SK-N-SH treated with all-trans-retinoic acid at 6 μM for 48 hours (cell line): ENCODE measurements at regions not wholly inside any gene's neighbourhood (a gene's known extent, or its start where the extent isn't known, plus 50 kb on each side); places are given as distances from the start of the nearest gene placed in this dataset.

Source experiments
- ATAC-seq: fragments of 200-7000 bp; cut with Tn5 transposase; 3 replicates; pipeline ENCODE4 v1.9.1; 2020; ENCODE audit warnings: mild to moderate bottlenecking, moderate library complexity
- ARNTL ChIP-seq: fragments of 450-650 bp; formaldehyde crosslinking; IDR thresholded peaks from 2 replicates; pipeline ENCODE4 v1.5.0; 2020; ENCODE audit warnings: low read depth, mild to moderate bottlenecking, moderate library complexity, borderline replicate concordance
- BACH2 ChIP-seq: fragments of 250-450 bp; sonication (Bioruptor Pico); IDR thresholded peaks from 2 replicates; pipeline ENCODE4 v1.9.0; 2021; ENCODE audit warnings: mild to moderate bottlenecking, borderline replicate concordance
- CSDC2 ChIP-seq: fragments of 250-450 bp; sonication (Bioruptor Pico); IDR thresholded peaks from 2 replicates; pipeline ENCODE4 v1.5.0; 2020; ENCODE audit warnings: mild to moderate bottlenecking, moderate library complexity
- ESRRG ChIP-seq: fragments of 250-450 bp; sonication (Bioruptor Pico); IDR thresholded peaks from 2 replicates; pipeline ENCODE4 v1.6.1; 2021; ENCODE audit warnings: mild to moderate bottlenecking
- GLIS3 ChIP-seq: fragments of 250-450 bp; sonication (Bioruptor Pico); IDR thresholded peaks from 2 replicates; pipeline ENCODE4 v1.5.0; 2020; ENCODE audit warnings: mild to moderate bottlenecking, moderate library complexity
- ISL1 ChIP-seq: fragments of 250-450 bp; sonication (Bioruptor Pico); IDR thresholded peaks from 2 replicates; pipeline ENCODE4 v2.1.2; 2022; ENCODE audit warnings: mild to moderate bottlenecking, moderate library complexity
- OSR1 ChIP-seq: fragments of 250-450 bp; sonication (Bioruptor Pico); IDR thresholded peaks from 2 replicates; pipeline ENCODE4 v1.8.0; 2022; ENCODE audit warnings: moderate library complexity, mild to moderate bottlenecking, inconsistent platforms
- PPARA ChIP-seq: fragments of 250-450 bp; sonication (Bioruptor Pico); IDR thresholded peaks from 2 replicates; pipeline ENCODE4 v1.5.0; 2020; ENCODE audit warnings: mild to moderate bottlenecking, borderline replicate concordance
- RARB ChIP-seq: fragments of 250-450 bp; sonication (Bioruptor Pico); IDR thresholded peaks from 2 replicates; pipeline ENCODE4 v1.8.0; 2021; ENCODE audit warnings: mild to moderate bottlenecking, moderate library complexity
- SNAI2 ChIP-seq: fragments of 250-450 bp; sonication (Bioruptor Pico); IDR thresholded peaks from 2 replicates; pipeline ENCODE4 v1.5.0; 2020; ENCODE audit warnings: mild to moderate bottlenecking, moderate library complexity
- TCF4 ChIP-seq: fragments of 250-450 bp; sonication (Bioruptor Pico); IDR thresholded peaks from 2 replicates; pipeline ENCODE4 v1.8.0; 2021; ENCODE audit warnings: mild to moderate bottlenecking, moderate library complexity, borderline replicate concordance
- TOX ChIP-seq: fragments of 250-450 bp; sonication (Bioruptor Pico); IDR thresholded peaks from 2 replicates; pipeline ENCODE4 v1.8.0; 2021; ENCODE audit warnings: mild to moderate bottlenecking, moderate library complexity, borderline replicate concordance
- ZC3H10 ChIP-seq: fragments of 250-450 bp; sonication (Bioruptor Pico); IDR thresholded peaks from 2 replicates; pipeline ENCODE4 v1.5.1; 2021; ENCODE audit warnings: mild to moderate bottlenecking, moderate library complexity
- ZFP3 ChIP-seq: fragments of 250-450 bp; sonication (Bioruptor Pico); IDR thresholded peaks from 2 replicates; pipeline ENCODE4 v1.5.0; 2020; ENCODE audit warnings: mild to moderate bottlenecking, moderate library complexity
- ZFP30 ChIP-seq: fragments of 450-650 bp; formaldehyde crosslinking; IDR thresholded peaks from 2 replicates; pipeline ENCODE4 v1.5.0; 2022; ENCODE audit warnings: mild to moderate bottlenecking, moderate library complexity
- ZNF565 ChIP-seq: fragments of 450-650 bp; formaldehyde crosslinking; conservative IDR thresholded peaks from 2 replicates; pipeline ENCODE4 v1.5.0; 2020; ENCODE audit warnings: low read depth, mild to moderate bottlenecking, moderate library complexity
- ZNF8 ChIP-seq: fragments of 450-650 bp; formaldehyde crosslinking; IDR thresholded peaks from 2 replicates; pipeline ENCODE4 v1.5.0; 2020; ENCODE audit warnings: mild to moderate bottlenecking, moderate library complexity
- TF ChIP-seq, protein P1 (sequence below): fragments of 250-450 bp; sonication (Bioruptor Pico); IDR thresholded peaks from 2 replicates; pipeline ENCODE4 v1.5.0; 2020; ENCODE audit warnings: mild to moderate bottlenecking, moderate library complexity
- TF ChIP-seq, protein P2 (sequence below): fragments of 250-450 bp; sonication (Bioruptor Pico); IDR thresholded peaks from 2 replicates; pipeline ENCODE4 v1.5.1; 2020; ENCODE audit warnings: low read depth, mild to moderate bottlenecking, moderate library complexity
- TF ChIP-seq, protein P3 (sequence below): fragments of 250-450 bp; sonication (Bioruptor Pico); IDR thresholded peaks from 2 replicates; pipeline ENCODE4 v1.5.1; 2021; ENCODE audit warnings: mild to moderate bottlenecking, moderate library complexity
- TF ChIP-seq, protein P4 (sequence below): fragments of 250-450 bp; sonication (Bioruptor Pico); IDR thresholded peaks from 2 replicates; pipeline ENCODE4 v1.8.0; 2021; ENCODE audit warnings: low read depth, mild to moderate bottlenecking, moderate library complexity, borderline replicate concordance
- TF ChIP-seq, protein P5 (sequence below): fragments of 250-450 bp; sonication (Bioruptor Pico); IDR thresholded peaks from 2 replicates; pipeline ENCODE4 v1.8.0; 2020; ENCODE audit warnings: mild to moderate bottlenecking, moderate library complexity, borderline replicate concordance

DNA sequence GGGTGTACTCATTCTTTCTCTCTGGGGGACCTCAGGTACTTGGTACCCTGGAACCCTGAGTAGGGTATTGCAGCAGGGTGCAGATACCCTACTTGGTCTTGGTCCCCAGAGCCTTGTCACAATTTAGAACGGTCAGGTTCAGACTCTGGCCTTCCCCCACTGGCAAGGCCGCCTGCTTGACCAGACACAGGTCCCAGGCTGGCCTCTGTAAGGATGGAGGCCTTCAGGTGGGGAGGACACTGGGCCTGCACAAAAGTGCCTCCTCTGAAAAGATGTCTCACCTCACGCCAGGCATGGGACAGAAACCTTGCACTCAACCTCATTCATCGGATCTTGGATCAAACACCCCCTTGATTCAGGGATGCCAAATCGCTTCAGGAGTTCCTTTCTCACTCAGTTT lies 158.4 kb downstream of the KLF13 start (continued):
- TF ChIP-seq, protein P1, sequence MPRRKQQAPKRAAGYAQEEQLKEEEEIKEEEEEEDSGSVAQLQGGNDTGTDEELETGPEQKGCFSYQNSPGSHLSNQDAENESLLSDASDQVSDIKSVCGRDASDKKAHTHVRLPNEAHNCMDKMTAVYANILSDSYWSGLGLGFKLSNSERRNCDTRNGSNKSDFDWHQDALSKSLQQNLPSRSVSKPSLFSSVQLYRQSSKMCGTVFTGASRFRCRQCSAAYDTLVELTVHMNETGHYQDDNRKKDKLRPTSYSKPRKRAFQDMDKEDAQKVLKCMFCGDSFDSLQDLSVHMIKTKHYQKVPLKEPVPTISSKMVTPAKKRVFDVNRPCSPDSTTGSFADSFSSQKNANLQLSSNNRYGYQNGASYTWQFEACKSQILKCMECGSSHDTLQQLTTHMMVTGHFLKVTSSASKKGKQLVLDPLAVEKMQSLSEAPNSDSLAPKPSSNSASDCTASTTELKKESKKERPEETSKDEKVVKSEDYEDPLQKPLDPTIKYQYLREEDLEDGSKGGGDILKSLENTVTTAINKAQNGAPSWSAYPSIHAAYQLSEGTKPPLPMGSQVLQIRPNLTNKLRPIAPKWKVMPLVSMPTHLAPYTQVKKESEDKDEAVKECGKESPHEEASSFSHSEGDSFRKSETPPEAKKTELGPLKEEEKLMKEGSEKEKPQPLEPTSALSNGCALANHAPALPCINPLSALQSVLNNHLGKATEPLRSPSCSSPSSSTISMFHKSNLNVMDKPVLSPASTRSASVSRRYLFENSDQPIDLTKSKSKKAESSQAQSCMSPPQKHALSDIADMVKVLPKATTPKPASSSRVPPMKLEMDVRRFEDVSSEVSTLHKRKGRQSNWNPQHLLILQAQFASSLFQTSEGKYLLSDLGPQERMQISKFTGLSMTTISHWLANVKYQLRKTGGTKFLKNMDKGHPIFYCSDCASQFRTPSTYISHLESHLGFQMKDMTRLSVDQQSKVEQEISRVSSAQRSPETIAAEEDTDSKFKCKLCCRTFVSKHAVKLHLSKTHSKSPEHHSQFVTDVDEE: no peak
- no peak for TF ChIP-seq TCF4
- TF ChIP-seq ZNF8: no peak

DNA sequence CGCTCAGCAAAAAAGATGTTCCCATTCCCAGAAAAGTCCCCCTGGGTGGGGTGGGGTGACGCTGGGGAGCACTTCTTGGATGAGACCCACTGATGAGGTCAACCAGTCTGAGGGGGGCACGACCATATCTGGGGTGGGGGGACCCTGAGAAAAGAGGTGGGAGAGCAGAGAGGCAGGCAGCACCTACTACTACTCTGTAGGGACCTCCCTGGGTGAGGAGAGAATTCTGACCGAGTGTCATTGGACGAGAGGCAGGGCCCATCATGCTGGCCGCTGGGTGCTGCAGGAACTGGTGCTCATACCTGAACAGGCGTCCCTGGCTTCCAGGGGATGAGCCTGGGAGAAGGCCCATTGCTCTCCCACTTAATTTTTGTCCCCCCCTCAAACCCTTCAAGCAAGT lies 158.8 kb downstream of the KLF13 start:
- no peak for ATAC-seq
- no peak for TF ChIP-seq TOX
- TF ChIP-seq TCF4: no peak
- TF ChIP-seq, protein P2, sequence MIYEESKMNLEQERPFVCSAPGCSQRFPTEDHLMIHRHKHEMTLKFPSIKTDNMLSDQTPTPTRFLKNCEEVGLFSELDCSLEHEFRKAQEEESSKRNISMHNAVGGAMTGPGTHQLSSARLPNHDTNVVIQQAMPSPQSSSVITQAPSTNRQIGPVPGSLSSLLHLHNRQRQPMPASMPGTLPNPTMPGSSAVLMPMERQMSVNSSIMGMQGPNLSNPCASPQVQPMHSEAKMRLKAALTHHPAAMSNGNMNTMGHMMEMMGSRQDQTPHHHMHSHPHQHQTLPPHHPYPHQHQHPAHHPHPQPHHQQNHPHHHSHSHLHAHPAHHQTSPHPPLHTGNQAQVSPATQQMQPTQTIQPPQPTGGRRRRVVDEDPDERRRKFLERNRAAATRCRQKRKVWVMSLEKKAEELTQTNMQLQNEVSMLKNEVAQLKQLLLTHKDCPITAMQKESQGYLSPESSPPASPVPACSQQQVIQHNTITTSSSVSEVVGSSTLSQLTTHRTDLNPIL: no peak
- no peak for TF ChIP-seq ZNF8
- TF ChIP-seq, protein P3, sequence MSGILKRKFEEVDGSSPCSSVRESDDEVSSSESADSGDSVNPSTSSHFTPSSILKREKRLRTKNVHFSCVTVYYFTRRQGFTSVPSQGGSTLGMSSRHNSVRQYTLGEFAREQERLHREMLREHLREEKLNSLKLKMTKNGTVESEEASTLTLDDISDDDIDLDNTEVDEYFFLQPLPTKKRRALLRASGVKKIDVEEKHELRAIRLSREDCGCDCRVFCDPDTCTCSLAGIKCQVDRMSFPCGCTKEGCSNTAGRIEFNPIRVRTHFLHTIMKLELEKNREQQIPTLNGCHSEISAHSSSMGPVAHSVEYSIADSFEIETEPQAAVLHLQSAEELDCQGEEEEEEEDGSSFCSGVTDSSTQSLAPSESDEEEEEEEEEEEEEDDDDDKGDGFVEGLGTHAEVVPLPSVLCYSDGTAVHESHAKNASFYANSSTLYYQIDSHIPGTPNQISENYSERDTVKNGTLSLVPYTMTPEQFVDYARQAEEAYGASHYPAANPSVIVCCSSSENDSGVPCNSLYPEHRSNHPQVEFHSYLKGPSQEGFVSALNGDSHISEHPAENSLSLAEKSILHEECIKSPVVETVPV (CRISPR knock-in tag): no peak
- TF ChIP-seq BACH2 (CRISPR knock-in tag): no peak
- no peak for TF ChIP-seq ZFP3 (CRISPR knock-in tag)
- no peak for TF ChIP-seq GLIS3 (CRISPR knock-in tag)

DNA sequence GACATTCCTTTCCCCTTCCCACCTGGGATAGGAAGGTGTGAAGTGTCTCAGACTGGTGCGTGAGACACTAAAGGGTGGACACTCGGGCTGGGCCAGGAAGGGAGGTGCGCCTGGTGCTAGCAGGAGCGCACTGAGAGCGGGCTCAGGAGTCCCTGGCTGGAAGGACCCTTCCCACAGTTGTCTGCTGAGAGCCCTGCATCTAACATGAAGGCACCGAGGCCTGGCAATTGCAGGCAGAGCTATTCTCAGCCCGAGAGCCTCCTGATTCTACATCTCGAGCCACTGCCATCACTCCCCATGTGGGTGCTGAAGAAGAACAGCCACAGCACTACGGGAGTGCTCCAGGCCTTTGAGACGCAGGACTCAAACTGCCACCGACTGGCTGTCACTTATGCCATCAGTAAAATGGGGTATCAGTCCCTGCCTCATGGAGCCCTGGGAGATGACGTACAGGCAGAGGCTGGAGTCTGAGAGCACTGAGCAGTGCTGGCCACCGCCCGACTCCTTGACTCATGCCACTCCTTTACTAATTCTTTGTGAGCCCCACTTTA lies 159.4 kb downstream of the KLF13 start:
- no peak for TF ChIP-seq TCF4
- no peak for TF ChIP-seq PPARA (CRISPR knock-in tag)
- no peak for TF ChIP-seq SNAI2
- TF ChIP-seq ZC3H10 (CRISPR knock-in tag): no peak
- TF ChIP-seq ARNTL: no peak
- TF ChIP-seq BACH2 (CRISPR knock-in tag): no peak
- TF ChIP-seq ZNF8: no peak
- TF ChIP-seq GLIS3 (CRISPR knock-in tag): no peak
- no peak for TF ChIP-seq ESRRG (CRISPR knock-in tag)
- TF ChIP-seq ISL1: no peak
- TF ChIP-seq, protein P4, sequence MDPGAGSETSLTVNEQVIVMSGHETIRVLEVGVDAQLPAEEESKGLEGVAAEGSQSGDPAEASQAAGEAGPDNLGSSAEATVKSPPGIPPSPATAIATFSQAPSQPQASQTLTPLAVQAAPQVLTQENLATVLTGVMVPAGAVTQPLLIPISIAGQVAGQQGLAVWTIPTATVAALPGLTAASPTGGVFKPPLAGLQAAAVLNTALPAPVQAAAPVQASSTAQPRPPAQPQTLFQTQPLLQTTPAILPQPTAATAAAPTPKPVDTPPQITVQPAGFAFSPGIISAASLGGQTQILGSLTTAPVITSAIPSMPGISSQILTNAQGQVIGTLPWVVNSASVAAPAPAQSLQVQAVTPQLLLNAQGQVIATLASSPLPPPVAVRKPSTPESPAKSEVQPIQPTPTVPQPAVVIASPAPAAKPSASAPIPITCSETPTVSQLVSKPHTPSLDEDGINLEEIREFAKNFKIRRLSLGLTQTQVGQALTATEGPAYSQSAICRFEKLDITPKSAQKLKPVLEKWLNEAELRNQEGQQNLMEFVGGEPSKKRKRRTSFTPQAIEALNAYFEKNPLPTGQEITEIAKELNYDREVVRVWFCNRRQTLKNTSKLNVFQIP (CRISPR knock-in tag): no peak
- TF ChIP-seq, protein P3 (CRISPR knock-in tag): no peak
- no peak for TF ChIP-seq RARB
- TF ChIP-seq ZFP3 (CRISPR knock-in tag): no peak
- no peak for TF ChIP-seq CSDC2 (CRISPR knock-in tag)
- TF ChIP-seq, protein P5, sequence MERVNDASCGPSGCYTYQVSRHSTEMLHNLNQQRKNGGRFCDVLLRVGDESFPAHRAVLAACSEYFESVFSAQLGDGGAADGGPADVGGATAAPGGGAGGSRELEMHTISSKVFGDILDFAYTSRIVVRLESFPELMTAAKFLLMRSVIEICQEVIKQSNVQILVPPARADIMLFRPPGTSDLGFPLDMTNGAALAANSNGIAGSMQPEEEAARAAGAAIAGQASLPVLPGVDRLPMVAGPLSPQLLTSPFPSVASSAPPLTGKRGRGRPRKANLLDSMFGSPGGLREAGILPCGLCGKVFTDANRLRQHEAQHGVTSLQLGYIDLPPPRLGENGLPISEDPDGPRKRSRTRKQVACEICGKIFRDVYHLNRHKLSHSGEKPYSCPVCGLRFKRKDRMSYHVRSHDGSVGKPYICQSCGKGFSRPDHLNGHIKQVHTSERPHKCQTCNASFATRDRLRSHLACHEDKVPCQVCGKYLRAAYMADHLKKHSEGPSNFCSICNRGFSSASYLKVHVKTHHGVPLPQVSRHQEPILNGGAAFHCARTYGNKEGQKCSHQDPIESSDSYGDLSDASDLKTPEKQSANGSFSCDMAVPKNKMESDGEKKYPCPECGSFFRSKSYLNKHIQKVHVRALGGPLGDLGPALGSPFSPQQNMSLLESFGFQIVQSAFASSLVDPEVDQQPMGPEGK: no peak
- no peak for TF ChIP-seq ZFP30
- no peak for TF ChIP-seq OSR1 (CRISPR knock-in tag)
- TF ChIP-seq ZNF565: no peak
- TF ChIP-seq, protein P2: no peak
- no peak for ATAC-seq
